ENCODE measurements at regions not wholly inside any gene's neighbourhood (a gene's known extent, or its start where the extent isn't known, plus 50 kb on each side); places are given as distances from the start of the nearest gene placed in this dataset.

DNA sequence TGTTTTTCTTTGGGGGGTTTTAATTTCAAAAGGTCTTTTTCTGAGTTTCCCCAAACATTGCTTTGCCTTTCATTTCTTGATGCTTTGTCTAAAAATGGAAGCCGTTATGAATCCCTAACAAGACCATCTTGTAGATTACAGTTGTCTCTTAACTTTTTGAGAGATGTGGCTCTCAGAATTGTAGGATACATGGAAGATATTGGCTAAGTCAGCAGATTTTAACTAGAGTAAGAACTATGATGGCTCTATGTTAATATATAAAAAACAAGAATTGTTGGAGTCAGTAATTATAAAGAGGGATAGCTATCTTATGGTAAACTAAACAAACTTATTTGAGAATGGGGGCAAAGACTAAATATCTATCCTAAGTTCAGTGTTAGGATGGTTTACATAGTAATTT lies 96.6 kb upstream of the HS3ST5 start:
- Histone ChIP-seq H3K27me3 (no peaks in the 10 kb centered on the region), H3K36me3 (no peaks in the 10 kb centered on the region), H3K4me1 (no peaks in the 10 kb centered on the region), H3K4me3 (no peak overlapping the region), H3K9me3 (no peaks in the 10 kb centered on the region), H3K27ac (no peak overlapping the region)
- intact Hi-C loops (cut with DNase I), result no loop called here
- WGBS, 2 donors, result 90 to 96% methylated on average over 1 of the region's 1 CpG
- DNase-seq, result no peak
- TF ChIP-seq EP300 (IDR thresholded peaks at IDR 0.05) (no peak), POLR2AphosphoS5 (IDR thresholded peaks at IDR 0.05) (no peak), POLR2A (IDR thresholded peaks at IDR 0.05) (no peak), CTCF (IDR thresholded peaks at IDR 0.05) (no peak)

- DNase-seq, result no peak
- H3K4me1 ChIP-seq, result no peaks in the 10 kb centered on the region
- no peaks in the 10 kb centered on the region for H3K27me3 ChIP-seq
- no peaks in the 10 kb centered on the region for H3K9me3 ChIP-seq
- H3K36me3 ChIP-seq, result no peaks in the 10 kb centered on the region
- H3K4me3 ChIP-seq, result no peak overlapping the region
- intact Hi-C loops (cut with DNase I), result no loop called here
- no peak overlapping the region for H3K27ac ChIP-seq
- TF ChIP-seq POLR2A (IDR thresholded peaks at IDR 0.05) (no peak), EP300 (IDR thresholded peaks at IDR 0.05) (no peak), CTCF (IDR thresholded peaks at IDR 0.05) (no peak), POLR2AphosphoS5 (IDR thresholded peaks at IDR 0.05) (no peak)
- WGBS, 2 donors, result 79 to 87% methylated on average over 1 of the region's 1 CpG
Observed at GRCh38 chr6:114437235-114437634, 94.4 kb upstream of the HS3ST5 start.

DNA sequence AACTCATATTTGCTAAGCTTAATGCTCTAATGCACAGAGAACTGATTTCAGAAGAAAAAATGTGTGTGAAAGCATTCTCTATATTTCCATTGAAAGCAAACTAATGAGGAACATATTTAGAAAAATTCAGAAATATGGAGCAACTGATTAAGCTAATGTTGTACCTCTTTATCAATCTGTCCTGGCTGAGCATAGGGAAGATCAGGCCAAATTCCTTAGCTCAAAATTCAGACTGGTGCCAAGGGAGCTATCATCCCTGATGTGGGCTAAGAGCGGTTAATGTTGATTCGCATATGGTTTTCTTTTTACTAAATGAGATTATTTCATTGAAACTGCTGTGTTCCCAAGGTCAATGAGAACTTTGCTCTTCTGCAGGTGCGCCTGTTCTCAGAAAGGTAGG lies 93.9 kb upstream of the HS3ST5 start:
- H3K4me3 ChIP-seq, result no peak overlapping the region
- H3K27me3 ChIP-seq, result no peaks in the 10 kb centered on the region
- no peak for DNase-seq
- no peaks in the 10 kb centered on the region for H3K9me3 ChIP-seq
- H3K4me1 ChIP-seq, result no peaks in the 10 kb centered on the region
- no peak overlapping the region for H3K27ac ChIP-seq
- TF ChIP-seq POLR2A (IDR thresholded peaks at IDR 0.05), result no peak
- TF ChIP-seq POLR2AphosphoS5 (IDR thresholded peaks at IDR 0.05), result no peak
- TF ChIP-seq CTCF (IDR thresholded peaks at IDR 0.05), result no peak
- TF ChIP-seq EP300 (IDR thresholded peaks at IDR 0.05), result no peak
- WGBS, 2 donors, result 91 to 93% methylated on average over 3 of the region's 3 CpGs
- intact Hi-C loops (cut with DNase I), result no loop called here
- no peaks in the 10 kb centered on the region for H3K36me3 ChIP-seq

GRCh38 chr6:114435985-114436384 lies 93.2 kb upstream of the HS3ST5 start:
- no peak for DNase-seq
- TF ChIP-seq POLR2A (IDR thresholded peaks at IDR 0.05), result no peak
- TF ChIP-seq EP300 (IDR thresholded peaks at IDR 0.05), result no peak
- no peak overlapping the region for H3K27ac ChIP-seq
- no peak overlapping the region for H3K4me3 ChIP-seq
- no peaks in the 10 kb centered on the region for H3K36me3 ChIP-seq
- intact Hi-C loops (cut with DNase I), result no loop called here
- no peaks in the 10 kb centered on the region for H3K4me1 ChIP-seq
- H3K9me3 ChIP-seq, result no peaks in the 10 kb centered on the region
- no peaks in the 10 kb centered on the region for H3K27me3 ChIP-seq

DNA sequence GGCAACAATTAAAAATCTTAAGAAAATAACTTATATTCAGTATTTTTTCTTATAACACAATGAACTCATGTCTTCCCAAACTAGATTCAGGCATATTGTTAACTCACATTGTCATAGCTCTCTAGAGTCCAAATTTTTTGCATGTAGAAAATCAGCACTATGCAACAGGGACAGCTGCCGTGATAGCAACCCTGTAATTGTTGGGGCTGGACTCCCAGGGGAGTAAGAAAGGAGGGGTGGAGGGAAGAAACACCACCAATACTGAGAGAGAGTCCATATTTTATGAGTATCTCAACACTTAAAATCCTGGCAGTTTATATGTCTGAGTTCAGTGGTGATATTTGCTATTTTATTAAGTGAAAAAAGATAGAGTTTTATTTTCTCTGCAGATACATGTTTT lies 89.6 kb upstream of the HS3ST5 start:
- Histone ChIP-seq H3K27me3 (no peaks in the 10 kb centered on the region), H3K36me3 (no peaks in the 10 kb centered on the region), H3K27ac (no peak overlapping the region), H3K9me3 (no peaks in the 10 kb centered on the region), H3K4me1 (no peaks in the 10 kb centered on the region), H3K4me3 (no peak overlapping the region)
- no peak for TF ChIP-seq POLR2AphosphoS5 (IDR thresholded peaks at IDR 0.05)
- no peak for TF ChIP-seq POLR2A (IDR thresholded peaks at IDR 0.05)
- TF ChIP-seq EP300 (IDR thresholded peaks at IDR 0.05), result no peak
- TF ChIP-seq CTCF (IDR thresholded peaks at IDR 0.05), result no peak
- DNase-seq, result no peak
- intact Hi-C loops (cut with DNase I), result no loop called here
- 68 to 89% methylated on average over 1 of the region's 1 CpG for WGBS, 2 donors
